NT2/D1 (cell line): ENCODE measurements at regions not wholly inside any gene's neighbourhood (a gene's known extent, or its start where the extent isn't known, plus 50 kb on each side); places are given as distances from the start of the nearest gene placed in this dataset.

Experiments used
- SUZ12 ChIP-seq: IDR thresholded peaks from 2 replicates; pipeline ENCODE4 v1.6.1; 2011; ENCODE audit not compliant: insufficient read length, insufficient read depth; ENCODE audit errors: extremely low read depth
- YY1 ChIP-seq: IDR thresholded peaks from 2 replicates; pipeline ENCODE4 v1.6.1; 2011; ENCODE audit not compliant: insufficient read length, insufficient read depth
- ZNF274 ChIP-seq: IDR thresholded peaks from 2 replicates; pipeline ENCODE4 v1.6.1; 2011; ENCODE audit warnings: mild to moderate bottlenecking, low read depth, low read length

DNA sequence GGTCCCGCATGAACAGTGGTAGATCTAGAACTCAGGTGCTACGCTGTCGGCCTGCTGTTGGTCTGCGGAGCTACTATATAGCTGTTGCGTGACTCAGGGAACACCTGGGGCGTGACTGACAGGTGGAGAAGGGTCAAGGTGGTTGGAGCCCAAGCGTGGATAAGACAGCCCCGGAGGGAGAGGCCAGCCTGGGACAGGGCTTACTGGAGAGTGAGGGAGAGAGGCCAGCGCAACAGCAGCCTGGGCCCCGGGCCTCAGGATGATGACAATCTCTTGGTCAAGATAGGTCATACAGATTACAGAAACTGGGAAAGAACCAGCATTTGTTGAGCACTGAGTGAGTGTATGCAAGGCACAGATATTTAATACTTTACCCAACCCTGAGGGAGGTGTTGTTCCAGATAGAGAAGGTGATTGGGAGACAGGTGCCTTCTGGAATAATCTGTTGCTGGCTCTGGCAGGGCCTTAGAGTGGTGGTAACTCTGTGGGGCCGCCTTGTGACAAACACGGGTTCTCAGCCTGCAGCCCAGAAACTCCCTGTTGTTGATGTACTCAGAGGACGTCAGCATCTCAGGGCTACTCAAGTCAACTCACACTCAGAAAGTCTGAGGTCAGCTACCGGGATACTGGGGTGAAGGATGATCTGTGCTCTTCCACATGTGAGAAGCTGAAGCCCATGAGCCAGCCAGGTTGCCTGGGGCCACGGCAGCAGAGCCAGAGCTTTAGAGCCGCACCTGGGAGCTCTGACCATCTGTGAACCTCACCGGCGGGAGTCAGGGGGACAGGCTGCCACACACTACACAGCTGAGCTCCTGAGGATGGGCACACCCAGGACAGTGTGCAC lies 265.4 kb upstream of the HES1 start:
- no peak for TF ChIP-seq SUZ12
- TF ChIP-seq YY1, result no peak
- TF ChIP-seq ZNF274, result no peak
